GM12878 (cell line): ENCODE measurements at regions not wholly inside any gene's neighbourhood (a gene's known extent, or its start where the extent isn't known, plus 50 kb on each side); places are given as distances from the start of the nearest gene placed in this dataset.

ENCODE experiments used
- ATAC-seq: fragments of 200-7000 bp; cut with Tn5 transposase; 3 replicates; pipeline ENCODE4 v1.9.1; 2020; ENCODE audit warnings: mild to moderate bottlenecking, moderate library complexity
- BruUV-seq: library from RNA; stranded (reverse); fragments of 400-500 nt; replicated peaks from 2 replicates; lab custom pipeline; 2021; lab: Mats Ljungman, UMichigan
- CTCF ChIA-PET: fragments of 300-600 bp; sonication (Branson Sonifier 250); formaldehyde crosslinking; extraction: SDS; loops from one replicate; lab custom pipeline; 2021; ENCODE audit warnings: inconsistent platforms; lab: Yijun Ruan, JAX
- POLR2A ChIA-PET: fragments of 350-600 bp; formaldehyde crosslinking; extraction: SDS; loops from one replicate; lab custom pipeline; 2021; ENCODE audit warnings: inconsistent platforms; lab: Charles Lee
- RAD21 ChIA-PET: fragments of 300-600 bp; sonication (Branson Sonifier 250); formaldehyde crosslinking; loops from one replicate; lab custom pipeline; 2023; ENCODE audit warnings: antibody characterized with exemption; ENCODE audit not compliant: unreplicated experiment; lab: Charles Lee
- SMC1A ChIA-PET: fragments of 300-600 bp; sonication (Branson Sonifier 250); formaldehyde crosslinking; loops from one replicate; lab custom pipeline; 2023; ENCODE audit not compliant: unreplicated experiment, uncharacterized antibody; lab: Charles Lee
- DNase-seq: peaks from one replicate; pipeline ENCODE4 v3.0.0-alpha.2; 2011; ENCODE audit warnings: low read depth, low spot score
- FAIRE-seq: peaks from 3 replicates; lab custom pipeline; 2011; peaks lifted over from hg19 to GRCh38; lab: Jason Lieb, UNC
- H2AFZ ChIP-seq: 2 replicates; pipeline ENCODE4 v1.6.0; 2011; ENCODE audit warnings: low read depth, low read length, control low read depth; ENCODE audit not compliant: control insufficient read depth
- H3K27ac ChIP-seq: 2 replicates; pipeline ENCODE4 v1.5.1; 2011; ENCODE audit warnings: control low read depth; ENCODE audit not compliant: control insufficient read depth, insufficient read depth
- H3K27me3 ChIP-seq, 2 experiments: replicated peaks in 1 of 2; 2 replicates each; pipeline versions ENCODE4 v1.6.0 to v1.6.1; 2011; ENCODE audit warnings: low read length in 1 of 2; ENCODE audit not compliant: control insufficient read depth in 2 of 2, insufficient read depth in 2 of 2
- H3K36me3 ChIP-seq, 2 experiments: 2 replicates each; pipeline ENCODE4 v1.5.1; 2011; ENCODE audit warnings: low read length in 1 of 2; ENCODE audit not compliant: control insufficient read depth in 2 of 2, insufficient read depth in 2 of 2
- H3K4me1 ChIP-seq: 2 replicates; pipeline ENCODE4 v1.6.1; 2011; ENCODE audit warnings: mild to moderate bottlenecking, low read length, moderate library complexity, mixed read lengths; ENCODE audit not compliant: control insufficient read depth, insufficient read depth
- H3K4me2 ChIP-seq: 2 replicates; pipeline ENCODE4 v1.6.0; 2011; ENCODE audit warnings: control low read depth; ENCODE audit not compliant: control insufficient read depth, insufficient read depth
- H3K4me3 ChIP-seq: fragments of 200-600 bp; sonication (generic); 2 replicates; pipeline ENCODE4 v1.5.1; 2016
- H3K79me2 ChIP-seq: 2 replicates; pipeline ENCODE4 v1.6.0; 2011; ENCODE audit warnings: low read length; ENCODE audit not compliant: control insufficient read depth, insufficient read depth
- H3K9ac ChIP-seq: 2 replicates; pipeline ENCODE4 v1.8.0; 2011; ENCODE audit warnings: low read length, control low read depth, mixed read lengths; ENCODE audit not compliant: control insufficient read depth, insufficient read depth
- H3K9me3 ChIP-seq: replicated peaks from 3 replicates; pipeline ENCODE4 v1.5.1; 2011; ENCODE audit warnings: mild to moderate bottlenecking, low read length; ENCODE audit not compliant: control insufficient read depth, insufficient read depth
- H4K20me1 ChIP-seq: 2 replicates; pipeline ENCODE4 v1.6.0; 2011; ENCODE audit not compliant: control insufficient read depth, insufficient read depth
- ASH2L ChIP-seq: fragments of 300-600, 200-600 bp; sonication (generic); IDR thresholded peaks from 2 replicates; pipeline ENCODE4 v1.6.1; 2017; ENCODE audit warnings: low read depth, mild to moderate bottlenecking, borderline replicate concordance
- ATF3 ChIP-seq: IDR thresholded peaks from 2 replicates; pipeline ENCODE4 v1.6.1; 2011; ENCODE audit warnings: low read depth, mild to moderate bottlenecking, low read length, moderate library complexity, borderline replicate concordance; ENCODE audit errors: extremely low read depth
- CHD1 ChIP-seq: IDR thresholded peaks from 2 replicates; pipeline ENCODE4 v1.6.1; 2012; ENCODE audit warnings: low read depth, low read length, improper control_type of control experiment
- DPF2 ChIP-seq: fragments of 450-650 bp; IDR thresholded peaks from 2 replicates; pipeline ENCODE4 v1.6.1; 2017; ENCODE audit warnings: mild to moderate bottlenecking
- E2F4 ChIP-seq: IDR thresholded peaks from 2 replicates; pipeline ENCODE4 v1.6.1; 2012; ENCODE audit warnings: low read depth, low read length, improper control_type of control experiment
- GATAD2B ChIP-seq: fragments of 450-650 bp; conservative IDR thresholded peaks from 2 replicates; pipeline ENCODE4 v1.6.1; 2017; ENCODE audit warnings: low read depth, mild to moderate bottlenecking, moderate library complexity
- MEF2A ChIP-seq: IDR thresholded peaks from 2 replicates; pipeline ENCODE4 v1.6.1; 2011; ENCODE audit warnings: low read depth, mild to moderate bottlenecking, low read length, moderate library complexity; ENCODE audit not compliant: insufficient read depth
- MYC ChIP-seq: IDR thresholded peaks from 2 replicates; pipeline ENCODE4 v1.6.1; 2011; ENCODE audit warnings: mild to moderate bottlenecking, low read length, moderate library complexity, inconsistent platforms; ENCODE audit not compliant: insufficient read depth, insufficient replicate concordance, insufficient read length, severe bottlenecking
- POU2F2 ChIP-seq: IDR thresholded peaks from 3 replicates; pipeline ENCODE4 v1.6.1; 2011; ENCODE audit warnings: low read depth, mild to moderate bottlenecking, low read length, borderline replicate concordance
- TCF3 ChIP-seq: IDR thresholded peaks from 2 replicates; pipeline ENCODE4 v1.6.1; 2012; ENCODE audit warnings: low read depth, mild to moderate bottlenecking, low read length, borderline replicate concordance; ENCODE audit not compliant: insufficient read depth
- in situ Hi-C: fragments of 300-500 bp; cut with MboI; formaldehyde crosslinking; loops from 9 replicates; pipeline ENCODE4 v1.14.3; 2018; ENCODE audit warnings: mixed read lengths
- intact Hi-C: fragments of 100-400 bp; cut with micrococcal nuclease; formaldehyde crosslinking; loops from one replicate; pipeline ENCODE4 v1.14.2; 2022; ENCODE audit not compliant: unreplicated experiment

- TF ChIP-seq TCF3 (no peak), ASH2L (no peak), MYC (no peak)
Observed at GRCh38 chr1:185393205-185393604, 76.2 kb upstream of the IVNS1ABP start (continued).

- BruUV-seq, result no TSS peak
- SMC1A ChIA-PET, result interaction anchor here (1.1 kb wide), 1 partner anchor 71 kb away, joined by 3 read pairs; no protein-coding TSS in a partner anchor
Observed at GRCh38 chr1:185388815-185389214, 71.8 kb upstream of the IVNS1ABP start.

More at GRCh38 chr1:185388815-185389214, 71.8 kb upstream of the IVNS1ABP start:
- DNase-seq (no peak), ATAC-seq (no peak), FAIRE-seq (no peak)
- POLR2A ChIA-PET, result no interaction called here
- intact Hi-C loops (no loop called here), in situ Hi-C loops (no loop called here)
- Histone ChIP-seq H3K4me2 (no peak overlapping the region), H3K4me1 (no peaks in the 10 kb centered on the region), H3K4me3 (no peak overlapping the region), H3K27me3 (no peaks in the 10 kb centered on the region), H3K36me3 (no peaks in the 10 kb centered on the region), H2AFZ (no peak overlapping the region), H3K9ac (no peak overlapping the region), H3K79me2 (no peaks in the 10 kb centered on the region), H4K20me1 (no peaks in the 10 kb centered on the region), H3K27ac (no peak overlapping the region), H3K9me3 (no peaks in the 10 kb centered on the region)
- CTCF ChIA-PET, result interaction anchor here (1.2 kb wide), 1 partner anchor 292 kb away, joined by 3 read pairs; no protein-coding TSS in a partner anchor
- RAD21 ChIA-PET, result no interaction called here
- TF ChIP-seq ATF3 (no peak), DPF2 (no peak), CHD1 (no peak), POU2F2 (no peak), MEF2A (no peak), E2F4 (no peak), GATAD2B (no peak)
